ENCODE measurements at regions not wholly inside any gene's neighbourhood (a gene's known extent, or its start where the extent isn't known, plus 50 kb on each side); places are given as distances from the start of the nearest gene placed in this dataset.

GRCh38 chr9:96183751-96184150 lies 118.2 kb downstream of the HSD17B3 start:
- DNase-seq (ENCODE audit: low read depth), result no peak
- TF ChIP-seq CTCF (IDR thresholded peaks at IDR 0.05; ENCODE audit: low read length, missing control alignments), result no peak
- no peak overlapping the region for H3K4me3 ChIP-seq (replicated peaks; ENCODE audit: low read depth, low read length)

DNA sequence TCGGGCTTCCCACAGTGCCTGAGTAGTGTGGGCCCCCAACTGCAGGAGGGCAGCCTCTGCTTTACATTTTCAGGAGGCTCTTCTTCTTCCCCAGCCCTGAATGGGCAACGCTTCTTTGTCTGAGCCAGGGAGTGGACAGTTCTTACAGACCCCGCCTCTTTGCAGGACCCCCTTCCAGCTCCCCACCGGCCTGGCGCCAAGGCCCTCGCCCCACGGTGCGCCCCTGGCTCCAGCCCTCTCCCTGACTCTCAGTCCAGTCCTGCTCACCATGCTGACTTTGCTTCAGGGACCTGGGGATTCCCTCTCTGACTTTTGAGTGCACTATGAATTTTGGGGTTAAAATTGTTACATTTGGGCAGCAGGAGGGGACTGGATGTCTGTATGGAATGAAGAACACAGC lies 123.8 kb downstream of the HSD17B3 start:
- TF ChIP-seq CTCF (IDR thresholded peaks at IDR 0.05; ENCODE audit: low read length, missing control alignments), result no peak
- DNase-seq (ENCODE audit: low read depth), result no peak
- H3K4me3 ChIP-seq (replicated peaks; ENCODE audit: low read depth, low read length), result no peak overlapping the region

GRCh38 chr9:96177719-96178028 lies 124.3 kb downstream of the HSD17B3 start:
- no peak overlapping the region for H3K4me3 ChIP-seq (replicated peaks; ENCODE audit: low read depth, low read length)
- no peak for DNase-seq (ENCODE audit: low read depth)
- TF ChIP-seq CTCF (IDR thresholded peaks at IDR 0.05; ENCODE audit: low read length, missing control alignments), result no peak

- TF ChIP-seq CTCF (IDR thresholded peaks at IDR 0.05; ENCODE audit: low read length, missing control alignments), result no peak
- H3K4me3 ChIP-seq (replicated peaks; ENCODE audit: low read depth, low read length), result no peak overlapping the region
- no peak for DNase-seq (ENCODE audit: low read depth)
Measured at GRCh38 chr9:96177005-96177718, 124.8 kb downstream of the HSD17B3 start.

- H3K4me3 ChIP-seq (replicated peaks; ENCODE audit: low read depth, low read length), result no peak overlapping the region
- TF ChIP-seq CTCF (IDR thresholded peaks at IDR 0.05; ENCODE audit: low read length, missing control alignments), result no peak
- DNase-seq (ENCODE audit: low read depth), result no peak
Measured at GRCh38 chr9:96175796-96176195, 126.2 kb downstream of the HSD17B3 start.

DNA sequence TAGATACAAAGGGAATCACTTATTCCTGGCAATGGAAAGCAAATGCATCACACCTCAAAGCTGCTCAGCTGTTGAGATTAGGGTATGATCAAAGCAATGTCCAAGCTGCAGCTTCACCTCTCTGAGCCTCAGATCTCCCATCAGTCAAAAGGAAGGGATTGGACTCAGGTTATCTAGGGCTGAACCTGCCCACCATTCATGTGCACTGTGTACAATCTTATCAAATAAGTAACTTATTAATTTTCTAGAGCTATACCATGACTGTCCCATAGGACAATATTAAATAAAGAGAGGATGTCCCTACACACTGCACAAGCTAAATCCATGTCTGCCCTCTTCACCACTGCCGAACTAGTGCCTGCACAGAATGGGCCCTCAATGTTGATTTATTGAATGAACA lies 127.0 kb downstream of the HSD17B3 start:
- H3K4me3 ChIP-seq (replicated peaks; ENCODE audit: low read depth, low read length), result no peak overlapping the region
- TF ChIP-seq CTCF (IDR thresholded peaks at IDR 0.05; ENCODE audit: low read length, missing control alignments), result no peak
- DNase-seq (ENCODE audit: low read depth), result no peak

- TF ChIP-seq CTCF (IDR thresholded peaks at IDR 0.05; ENCODE audit: low read length, missing control alignments), result no peak
- no peak overlapping the region for H3K4me3 ChIP-seq (replicated peaks; ENCODE audit: low read depth, low read length)
Measured at GRCh38 chr9:96174371-96174770, 127.6 kb downstream of the HSD17B3 start.

More at GRCh38 chr9:96174371-96174770, 127.6 kb downstream of the HSD17B3 start:
- no peak for DNase-seq (ENCODE audit: low read depth)
